Left lung (tissue), 4 donors: ENCODE measurements at regions not wholly inside any gene's neighbourhood (a gene's known extent, or its start where the extent isn't known, plus 50 kb on each side); places are given as distances from the start of the nearest gene placed in this dataset.
A peak's percentile ranks its signal among the peaks of the same experiment; 100 is the strongest.

Source experiments
- ATAC-seq: fragments of 200-7000 bp; cut with Tn5 transposase; one replicate; pipeline ENCODE4 v1.9.1; 2020; ENCODE audit warnings: moderate library complexity
- DNase-seq, 4 donors: peaks; one replicate each; pipeline ENCODE4 v3.0.0-alpha.2; 2013 to 2020
- H3K27ac ChIP-seq, 2 donors: fragments of 200-600 bp; sonication (generic) in 1 of 2; one replicate each; pipeline versions ENCODE4 v1.5.0 to v1.8.0; 2020 to 2021
- H3K27me3 ChIP-seq, 2 donors: fragments of 200-600 bp; sonication (generic) in 1 of 2; one replicate each; pipeline versions ENCODE4 v1.5.0 to v1.8.0; 2020 to 2021
- H3K36me3 ChIP-seq, 2 donors: fragments of 200-600 bp; sonication (generic) in 1 of 2; one replicate each; pipeline versions ENCODE4 v1.5.0 to v1.8.0; 2020 to 2021
- H3K4me1 ChIP-seq, 2 donors: fragments of 200-600 bp; one replicate each; pipeline ENCODE4 v1.8.0; 2021
- H3K4me3 ChIP-seq, 2 donors: fragments of 200-600 bp; sonication (generic) in 1 of 2; one replicate each; pipeline versions ENCODE4 v1.5.0 to v1.8.0; 2020 to 2021; ENCODE audit warnings: mild to moderate bottlenecking in 1 of 2
- H3K9me3 ChIP-seq, 2 donors: fragments of 200-600 bp; sonication (generic) in 1 of 2; one replicate each; pipeline versions ENCODE4 v1.5.0 to v1.8.0; 2020 to 2021
- CTCF ChIP-seq, 2 donors: fragments of 200-600 bp; sonication (generic) in 1 of 2; IDR thresholded peaks; one replicate each; pipeline versions ENCODE4 v1.5.0 to v1.8.0; 2021; ENCODE audit warnings: antibody characterized with exemption in 2 of 2
- intact Hi-C, 2 donors: fragments of 100-400 bp; cut with DNase I; formaldehyde crosslinking; loops; one replicate each; pipeline versions ENCODE4 v1.11.2 to v1.14.2; 2022
- donor health status: DM: no; HTN: yes; CAD: no.
- donor health status: DM: no; HTN: no; CAD: no.

- ATAC-seq, result no peak
Observed at GRCh38 chr4:111924696-111925095, 220.6 kb upstream of the FAM241A start.

GRCh38 chr4:111930659-111931058 lies 214.6 kb upstream of the FAM241A start:
- Histone ChIP-seq H3K36me3 (no peaks in the 10 kb centered on the region), H3K4me3 (no peak overlapping the region), H3K27me3 (no peaks in the 10 kb centered on the region), H3K9me3 (no peaks in the 10 kb centered on the region), H3K4me1 (no peaks in the 10 kb centered on the region), H3K27ac (no peak overlapping the region)
- DNase-seq (no peak), ATAC-seq (no peak)
- intact Hi-C loops, result no loop called here
- no peak for TF ChIP-seq CTCF (IDR thresholded peaks at IDR 0.05)

More at GRCh38 chr4:111924696-111925095, 220.6 kb upstream of the FAM241A start:
- Histone ChIP-seq H3K9me3 (no peaks in the 10 kb centered on the region), H3K27ac (no peak overlapping the region), H3K36me3 (no peaks in the 10 kb centered on the region), H3K4me1 (no peaks in the 10 kb centered on the region), H3K27me3 (no peaks in the 10 kb centered on the region), H3K4me3 (no peak overlapping the region)
- DNase-seq, result no peak
- no peak for TF ChIP-seq CTCF (IDR thresholded peaks at IDR 0.05)
- intact Hi-C loops, result no loop called here

- Histone ChIP-seq H3K4me1 (no peaks in the 10 kb centered on the region), H3K27me3 (no peaks in the 10 kb centered on the region), H3K27ac (no peak overlapping the region), H3K4me3 (no peak overlapping the region), H3K9me3 (no peaks in the 10 kb centered on the region), H3K36me3 (no peaks in the 10 kb centered on the region)
- TF ChIP-seq CTCF (IDR thresholded peaks at IDR 0.05), result no peak
- ATAC-seq, result no peak
- intact Hi-C loops, result no loop called here
- no peak for DNase-seq
Observed at GRCh38 chr4:111933703-111934102, 211.6 kb upstream of the FAM241A start.

GRCh38 chr4:111934314-111934713 lies 210.9 kb upstream of the FAM241A start:
- DNase-seq, result no peak
- intact Hi-C loops, result no loop called here

GRCh38 chr4:111937368-111937767 lies 207.9 kb upstream of the FAM241A start:
- no peak overlapping the region for H3K27ac ChIP-seq
- no peaks in the 10 kb centered on the region for H3K27me3 ChIP-seq
- no peak overlapping the region for H3K4me3 ChIP-seq
- no peaks in the 10 kb centered on the region for H3K4me1 ChIP-seq
- ATAC-seq (peak; percentile 48), DNase-seq (peak in 1 of 4 donors; percentile 11)
- intact Hi-C loops, result no loop called here
- no peak for TF ChIP-seq CTCF (IDR thresholded peaks at IDR 0.05)
- no peaks in the 10 kb centered on the region for H3K9me3 ChIP-seq
- no peaks in the 10 kb centered on the region for H3K36me3 ChIP-seq

More at GRCh38 chr4:111934314-111934713, 210.9 kb upstream of the FAM241A start:
- Histone ChIP-seq H3K4me1 (no peaks in the 10 kb centered on the region), H3K36me3 (no peaks in the 10 kb centered on the region), H3K27me3 (no peaks in the 10 kb centered on the region), H3K9me3 (no peaks in the 10 kb centered on the region), H3K27ac (no peak overlapping the region), H3K4me3 (no peak overlapping the region)
- ATAC-seq, result no peak
- TF ChIP-seq CTCF (IDR thresholded peaks at IDR 0.05), result no peak
